ENCODE measurements at regions not wholly inside any gene's neighbourhood (a gene's known extent, or its start where the extent isn't known, plus 50 kb on each side); places are given as distances from the start of the nearest gene placed in this dataset.

DNA sequence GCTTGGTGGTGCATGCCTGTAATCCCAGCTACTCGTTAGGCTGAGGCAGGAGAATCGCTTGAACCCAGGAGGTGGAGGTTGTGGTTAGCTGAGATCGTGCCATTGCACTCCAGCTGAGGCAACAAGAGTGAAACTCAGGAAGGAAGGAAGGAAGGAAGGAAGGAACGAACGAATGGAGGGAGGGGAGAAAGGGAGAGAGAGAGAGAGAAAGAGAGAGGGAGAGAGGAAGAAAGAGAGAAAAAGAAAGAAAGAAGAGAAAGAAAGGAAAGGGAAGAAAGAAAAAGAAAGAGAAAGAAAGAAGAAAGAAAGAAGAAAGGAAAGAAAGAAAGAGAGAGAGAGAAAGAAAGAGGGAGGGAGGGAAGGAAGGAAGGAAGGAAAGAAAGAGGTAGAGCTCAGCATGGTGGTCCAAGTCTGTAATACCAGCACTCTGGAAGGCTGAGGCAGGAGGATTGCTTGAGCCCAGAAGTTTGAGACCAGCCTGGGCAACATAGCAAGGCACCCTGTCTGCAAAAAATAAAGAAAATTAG lies 81.9 kb downstream of the P2RY1 start:
- no peak overlapping the region for H3K27ac ChIP-seq (replicated peaks)
- no peak overlapping the region for H3K4me3 ChIP-seq
- DNase-seq: no peak
- no peaks in the 10 kb centered on the region for H3K36me3 ChIP-seq
- no peaks in the 10 kb centered on the region for H3K9me3 ChIP-seq (replicated peaks)
- H3K4me1 ChIP-seq: no peaks in the 10 kb centered on the region
- intact Hi-C loops (cut with micrococcal nuclease): no loop called here
- no peaks in the 10 kb centered on the region for H3K27me3 ChIP-seq (ENCODE audit: low read depth)
- no peak for TF ChIP-seq CTCF (IDR thresholded peaks at IDR 0.05; ENCODE audit: borderline replicate concordance)

- Histone ChIP-seq H3K27me3 (ENCODE audit: low read depth) (no peaks in the 10 kb centered on the region), H3K4me3 (no peak overlapping the region), H3K36me3 (no peaks in the 10 kb centered on the region), H3K4me1 (no peaks in the 10 kb centered on the region), H3K27ac (replicated peaks) (no peak overlapping the region), H3K9me3 (replicated peaks) (no peaks in the 10 kb centered on the region)
- no peak for DNase-seq
- intact Hi-C loops (cut with micrococcal nuclease): no loop called here
- no peak for TF ChIP-seq CTCF (IDR thresholded peaks at IDR 0.05; ENCODE audit: borderline replicate concordance)
Observed at GRCh38 chr3:152921351-152921750, 86.4 kb downstream of the P2RY1 start.

- DNase-seq: no peak
- intact Hi-C loops (cut with micrococcal nuclease): no loop called here
- H3K4me1 ChIP-seq: no peaks in the 10 kb centered on the region
- no peaks in the 10 kb centered on the region for H3K27me3 ChIP-seq (ENCODE audit: low read depth)
- no peak overlapping the region for H3K27ac ChIP-seq (replicated peaks)
- no peaks in the 10 kb centered on the region for H3K9me3 ChIP-seq (replicated peaks)
- H3K36me3 ChIP-seq: no peaks in the 10 kb centered on the region
- no peak for TF ChIP-seq CTCF (IDR thresholded peaks at IDR 0.05; ENCODE audit: borderline replicate concordance)
- no peak overlapping the region for H3K4me3 ChIP-seq
Observed at GRCh38 chr3:152922554-152922953, 87.6 kb downstream of the P2RY1 start.

DNA sequence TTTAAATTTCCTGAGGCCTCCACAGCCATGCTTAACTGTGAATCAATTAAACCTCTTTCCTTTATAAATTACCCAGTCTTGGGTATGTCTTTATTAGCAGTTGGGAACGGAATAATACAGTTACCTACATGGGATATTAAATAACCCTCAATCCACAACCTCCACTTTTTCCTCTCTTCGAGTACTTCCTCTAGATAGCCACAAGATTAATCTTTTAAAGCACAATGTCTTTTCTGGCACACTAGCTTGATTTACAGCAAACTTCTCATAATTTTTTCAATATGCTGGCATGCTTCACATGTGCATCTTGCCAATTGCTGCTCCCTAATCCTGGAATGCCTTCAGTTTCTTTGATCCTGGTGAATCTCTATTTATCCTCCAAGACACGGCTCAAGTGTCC lies 92.2 kb downstream of the P2RY1 start:
- no peaks in the 10 kb centered on the region for H3K36me3 ChIP-seq
- intact Hi-C loops (cut with micrococcal nuclease): no loop called here
- H3K4me3 ChIP-seq: no peak overlapping the region
- DNase-seq: no peak
- H3K9me3 ChIP-seq (replicated peaks): no peaks in the 10 kb centered on the region
- H3K27me3 ChIP-seq (ENCODE audit: low read depth): no peaks in the 10 kb centered on the region
- no peak overlapping the region for H3K27ac ChIP-seq (replicated peaks)
- no peak for TF ChIP-seq CTCF (IDR thresholded peaks at IDR 0.05; ENCODE audit: borderline replicate concordance)
- H3K4me1 ChIP-seq: no peaks in the 10 kb centered on the region

GRCh38 chr3:152930516-152930915 lies 95.6 kb downstream of the P2RY1 start:
- no peaks in the 10 kb centered on the region for H3K4me1 ChIP-seq
- H3K27ac ChIP-seq (replicated peaks): no peak overlapping the region
- no peaks in the 10 kb centered on the region for H3K36me3 ChIP-seq
- no peaks in the 10 kb centered on the region for H3K27me3 ChIP-seq (ENCODE audit: low read depth)
- intact Hi-C loops (cut with micrococcal nuclease): no loop called here
- H3K9me3 ChIP-seq (replicated peaks): no peaks in the 10 kb centered on the region
- H3K4me3 ChIP-seq: no peak overlapping the region
- no peak for TF ChIP-seq CTCF (IDR thresholded peaks at IDR 0.05; ENCODE audit: borderline replicate concordance)
- no peak for DNase-seq

DNA sequence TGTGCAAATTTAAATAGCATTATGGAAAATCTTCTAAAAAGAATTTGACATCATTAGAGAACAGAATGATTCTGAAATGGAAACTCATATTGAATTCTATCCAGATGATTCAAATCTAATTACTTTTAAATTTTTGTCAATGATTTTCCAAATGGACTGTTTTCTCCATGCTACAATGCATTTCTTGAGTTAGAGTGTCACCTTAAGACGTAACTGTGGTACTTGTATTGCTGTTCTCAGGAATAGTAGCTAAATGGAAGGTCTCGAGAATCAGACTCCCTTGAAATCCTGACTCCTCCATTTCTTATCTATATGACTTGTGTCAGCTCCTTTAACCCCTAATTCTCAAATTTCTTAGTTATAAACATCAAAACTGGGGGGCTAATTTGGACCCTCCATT lies 102.3 kb downstream of the P2RY1 start:
- TF ChIP-seq CTCF (IDR thresholded peaks at IDR 0.05; ENCODE audit: borderline replicate concordance): peak; percentile 44
- Histone ChIP-seq H3K36me3 (no peaks in the 10 kb centered on the region), H3K4me3 (no peak overlapping the region), H3K9me3 (replicated peaks) (no peaks in the 10 kb centered on the region), H3K27ac (replicated peaks) (no peak overlapping the region), H3K27me3 (ENCODE audit: low read depth) (no peaks in the 10 kb centered on the region), H3K4me1 (no peaks in the 10 kb centered on the region)
- no peak for DNase-seq
- intact Hi-C loops (cut with micrococcal nuclease): no loop called here

All from left ventricle myocardium inferior (tissue), 1 donor.